H9 (cell line): ENCODE measurements at regions not wholly inside any gene's neighbourhood (a gene's known extent, or its start where the extent isn't known, plus 50 kb on each side); places are given as distances from the start of the nearest gene placed in this dataset.

Source experiments
- DNase-seq: peaks from one replicate; pipeline ENCODE4 v3.0.0-alpha.2; 2017
- H2AFZ ChIP-seq: one replicate; pipeline ENCODE4 v1.6.1; 2013; ENCODE audit warnings: mild to moderate bottlenecking, low read length, control low read depth, moderate library complexity
- H2AK5ac ChIP-seq: 2 replicates; pipeline ENCODE4 v1.6.1; 2013; ENCODE audit warnings: low read length, control low read depth, mixed read lengths; ENCODE audit not compliant: insufficient read length
- H2BK120ac ChIP-seq: one replicate; pipeline ENCODE4 v1.6.1; 2013; ENCODE audit warnings: low read depth, mild to moderate bottlenecking, low read length, control low read depth, inconsistent platforms; ENCODE audit not compliant: poor library complexity, severe bottlenecking
- H2BK12ac ChIP-seq: 2 replicates; pipeline ENCODE4 v1.6.1; 2013; ENCODE audit warnings: low read length, control low read depth, mixed read lengths, low read depth; ENCODE audit not compliant: insufficient read length
- H2BK15ac ChIP-seq: 2 replicates; pipeline ENCODE4 v1.6.1; 2013; ENCODE audit warnings: low read depth, low read length, control low read depth
- H2BK20ac ChIP-seq: one replicate; pipeline ENCODE4 v1.6.1; 2013; ENCODE audit warnings: low read depth, mild to moderate bottlenecking, low read length, control low read depth, inconsistent platforms; ENCODE audit not compliant: poor library complexity, severe bottlenecking
- H2BK5ac ChIP-seq: 2 replicates; pipeline ENCODE4 v1.6.1; 2013; ENCODE audit warnings: low read length, control low read depth, mixed read lengths; ENCODE audit not compliant: insufficient read length
- H3K14ac ChIP-seq: 2 replicates; pipeline ENCODE4 v1.6.1; 2013; ENCODE audit warnings: low read length, control low read depth; ENCODE audit not compliant: insufficient read depth
- H3K18ac ChIP-seq: 2 replicates; pipeline ENCODE4 v1.6.1; 2013; ENCODE audit warnings: low read depth, mild to moderate bottlenecking, mixed read lengths, low read length, control low read depth; ENCODE audit not compliant: insufficient read length
- H3K23ac ChIP-seq: 2 replicates; pipeline ENCODE4 v1.6.1; 2013; ENCODE audit warnings: low read length, control low read depth, mixed read lengths, low read depth; ENCODE audit not compliant: insufficient read length
- H3K23me2 ChIP-seq: 2 replicates; pipeline ENCODE4 v1.6.1; 2013; ENCODE audit warnings: low read depth, mild to moderate bottlenecking, mixed read lengths, low read length, control low read depth; ENCODE audit not compliant: insufficient read length, poor library complexity, severe bottlenecking
- H3K27ac ChIP-seq: 2 replicates; pipeline ENCODE4 v1.5.1; 2013; ENCODE audit warnings: low read length, control low read depth, mixed read lengths, low read depth; ENCODE audit not compliant: insufficient read length
- H3K27me3 ChIP-seq: 2 replicates; pipeline ENCODE4 v1.6.1; 2013; ENCODE audit warnings: low read length, control low read depth, inconsistent platforms; ENCODE audit not compliant: insufficient read depth
- H3K4ac ChIP-seq: 2 replicates; pipeline ENCODE4 v1.6.1; 2013; ENCODE audit warnings: low read depth, mild to moderate bottlenecking, control low read depth, inconsistent platforms, low read length, moderate library complexity
- H3K4me1 ChIP-seq: 2 replicates; pipeline ENCODE4 v1.6.1; 2013; ENCODE audit warnings: low read length, control low read depth, inconsistent platforms; ENCODE audit not compliant: insufficient read depth
- H3K4me2 ChIP-seq: 2 replicates; pipeline ENCODE4 v1.6.1; 2013; ENCODE audit warnings: low read length, control low read depth, mixed read lengths; ENCODE audit not compliant: insufficient read length, insufficient read depth
- H3K56ac ChIP-seq: 2 replicates; pipeline ENCODE4 v1.6.1; 2013; ENCODE audit warnings: low read depth, mild to moderate bottlenecking, mixed read lengths, low read length, control low read depth; ENCODE audit not compliant: insufficient read length
- H3K79me1 ChIP-seq: 2 replicates; pipeline ENCODE4 v1.6.1; 2013; ENCODE audit warnings: low read depth, mild to moderate bottlenecking, moderate library complexity, low read length, control low read depth, inconsistent platforms; ENCODE audit not compliant: insufficient read depth, poor library complexity, severe bottlenecking
- H3K79me2 ChIP-seq: 2 replicates; pipeline ENCODE4 v1.6.1; 2013; ENCODE audit warnings: low read length, control low read depth, inconsistent platforms; ENCODE audit not compliant: insufficient read depth
- H3K9ac ChIP-seq: 2 replicates; pipeline ENCODE4 v1.6.1; 2013; ENCODE audit warnings: low read length, control low read depth, mixed read lengths; ENCODE audit not compliant: insufficient read length; ENCODE audit errors: extremely low read depth
- H3K9me3 ChIP-seq: one replicate; pipeline ENCODE4 v1.6.1; 2013; ENCODE audit warnings: low read depth, low read length, inconsistent platforms; ENCODE audit not compliant: control insufficient read depth
- H3T11ph ChIP-seq: one replicate; pipeline ENCODE4 v1.6.1; 2013; ENCODE audit warnings: mild to moderate bottlenecking, low read length, control low read depth, inconsistent platforms
- H4K20me1 ChIP-seq: one replicate; pipeline ENCODE4 v1.6.1; 2013; ENCODE audit not compliant: control insufficient read depth, insufficient read length, insufficient read depth
- H4K5ac ChIP-seq: 2 replicates; pipeline ENCODE4 v1.6.1; 2013; ENCODE audit warnings: low read depth, mild to moderate bottlenecking, mixed read lengths, low read length, control low read depth; ENCODE audit not compliant: insufficient read length
- H4K8ac ChIP-seq: replicated peaks from 2 replicates; pipeline ENCODE4 v1.6.1; 2013; ENCODE audit warnings: low read length, control low read depth, mixed read lengths, low read depth; ENCODE audit not compliant: insufficient read length
- H4K91ac ChIP-seq: 2 replicates; pipeline ENCODE4 v1.6.1; 2013; ENCODE audit warnings: low read depth, mild to moderate bottlenecking, moderate library complexity, mixed read lengths, low read length, control low read depth; ENCODE audit not compliant: insufficient read length
- H3K27ac Mint-ChIP-seq, 3 experiments: 2 replicates in 2 of 3; 3 replicates in 1 of 3; pipeline ENCODE4 v1.8.0; 2020 to 2021; ENCODE audit warnings: mixed read lengths in 3 of 3, mild to moderate bottlenecking in 1 of 3, moderate library complexity in 1 of 3
- H3K27me3 Mint-ChIP-seq: 2 replicates; pipeline ENCODE4 v1.8.0; 2021; ENCODE audit warnings: low read depth, mild to moderate bottlenecking, moderate library complexity, mixed read lengths
- H3K36me3 Mint-ChIP-seq, 3 experiments: 2 replicates in 2 of 3; 3 replicates in 1 of 3; pipeline ENCODE4 v1.8.0; 2020 to 2021; ENCODE audit warnings: low read depth in 3 of 3, mixed read lengths in 3 of 3; ENCODE audit not compliant: insufficient read depth in 1 of 3
- H3K4me1 Mint-ChIP-seq, 2 experiments: 2 replicates each; pipeline ENCODE4 v1.8.0; 2020; ENCODE audit warnings: mixed read lengths in 2 of 2
- H3K4me3 Mint-ChIP-seq, 2 experiments: 2 replicates in 1 of 2; 3 replicates in 1 of 2; pipeline ENCODE4 v1.8.0; 2020 to 2021; ENCODE audit warnings: mild to moderate bottlenecking in 2 of 2, mixed read lengths in 2 of 2, moderate library complexity in 1 of 2
- H3K9me3 Mint-ChIP-seq, 2 experiments: 2 replicates in 1 of 2; 3 replicates in 1 of 2; pipeline ENCODE4 v1.8.0; 2020; ENCODE audit warnings: mild to moderate bottlenecking in 2 of 2, mixed read lengths in 2 of 2, moderate library complexity in 1 of 2
- CTCF ChIP-seq: fragments of 200-600 bp; sonication (generic); conservative IDR thresholded peaks from 3 replicates; pipeline ENCODE4 v1.8.0; 2021; ENCODE audit warnings: antibody characterized with exemption, mild to moderate bottlenecking
- WGBS: extraction: QIAGEN DNeasy Blood & Tissue Kit; methylation state at CpG from one replicate; pipeline ENCODE4 v1.1.7; 2013; ENCODE audit warnings: missing lambda C conversion rate, low lambda C conversion rate, mixed read lengths; ENCODE audit not compliant: insufficient read length; ENCODE audit errors: extremely low coverage; 5-methylcytosine and 5-hydroxymethylcytosine counted together

DNA sequence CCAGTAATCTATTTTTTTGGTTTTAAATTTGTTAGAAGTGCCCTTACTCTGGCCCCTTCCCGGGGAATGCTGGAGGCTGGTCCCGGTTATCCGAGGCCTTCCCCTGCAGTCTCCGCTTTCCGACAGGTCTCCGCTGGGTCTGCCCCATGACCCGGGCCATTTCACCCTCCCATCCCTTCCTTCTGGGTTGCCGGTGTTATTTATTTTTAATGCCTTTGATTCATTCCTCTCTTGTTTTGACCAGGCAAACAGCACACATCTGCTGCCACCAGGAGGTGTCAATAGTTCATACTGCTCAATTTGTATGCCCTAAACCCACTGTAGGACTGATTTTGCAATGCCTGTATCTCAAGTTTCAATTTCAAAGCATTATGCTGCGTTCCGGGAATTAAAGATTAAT is 113.2 kb upstream of the IRX5 start:
- Histone ChIP-seq H3K23me2 (no peaks in the 10 kb centered on the region), H3K18ac (no peak overlapping the region), H3K56ac (no peak overlapping the region), H2BK20ac (no peak overlapping the region), H2BK12ac (no peak overlapping the region), H2BK15ac (no peak overlapping the region), H4K5ac (no peak overlapping the region), H4K8ac (no peak overlapping the region), H3K27ac (no peak overlapping the region), H3K14ac (no peak overlapping the region), H3K4me1 (peaks cover 9% of the 10 kb centered on the region), H3K27me3 (no peaks in the 10 kb centered on the region), H2BK5ac (no peak overlapping the region), H3K23ac (no peak overlapping the region), H2AK5ac (no peak overlapping the region), H3K79me2 (no peaks in the 10 kb centered on the region), H2BK120ac (no peak overlapping the region), H4K20me1 (no peaks in the 10 kb centered on the region), H3K9ac (no peak overlapping the region), H3K4me2 (no peak overlapping the region), H3T11ph (no peak overlapping the region), H3K9me3 (no peaks in the 10 kb centered on the region), H3K79me1 (no peaks in the 10 kb centered on the region), H2AFZ (no peak overlapping the region), H4K91ac (no peak overlapping the region), H3K4ac (no peak overlapping the region)
- no peaks in the 10 kb centered on the region for H3K27me3 Mint-ChIP-seq
- H3K27ac Mint-ChIP-seq: no peak overlapping the region; a peak in 1 of 7 replicates
- H3K9me3 Mint-ChIP-seq: peaks cover 0 to 3% of the 10 kb centered on the region in 2 experiments; a peak in 2 of 5 replicates
- peaks cover 34 to 36% of the 10 kb centered on the region in 2 experiments for H3K4me1 Mint-ChIP-seq
- DNase-seq: peak; percentile 30
- no CpG with 5 or more reads among the region's 10 CpGs for WGBS
- no peak overlapping the region for H3K4me3 Mint-ChIP-seq
- peaks cover 0 to 2% (median 0%) of the 10 kb centered on the region in 3 experiments; a peak in 2 of 7 replicates for H3K36me3 Mint-ChIP-seq
- TF ChIP-seq CTCF: peak; percentile 59; the same call in 2 of the 3 replicates
